ENCODE measurements at regions not wholly inside any gene's neighbourhood (a gene's known extent, or its start where the extent isn't known, plus 50 kb on each side); places are given as distances from the start of the nearest gene placed in this dataset.
A peak's percentile ranks its signal among the peaks of the same experiment; 100 is the strongest.

DNA sequence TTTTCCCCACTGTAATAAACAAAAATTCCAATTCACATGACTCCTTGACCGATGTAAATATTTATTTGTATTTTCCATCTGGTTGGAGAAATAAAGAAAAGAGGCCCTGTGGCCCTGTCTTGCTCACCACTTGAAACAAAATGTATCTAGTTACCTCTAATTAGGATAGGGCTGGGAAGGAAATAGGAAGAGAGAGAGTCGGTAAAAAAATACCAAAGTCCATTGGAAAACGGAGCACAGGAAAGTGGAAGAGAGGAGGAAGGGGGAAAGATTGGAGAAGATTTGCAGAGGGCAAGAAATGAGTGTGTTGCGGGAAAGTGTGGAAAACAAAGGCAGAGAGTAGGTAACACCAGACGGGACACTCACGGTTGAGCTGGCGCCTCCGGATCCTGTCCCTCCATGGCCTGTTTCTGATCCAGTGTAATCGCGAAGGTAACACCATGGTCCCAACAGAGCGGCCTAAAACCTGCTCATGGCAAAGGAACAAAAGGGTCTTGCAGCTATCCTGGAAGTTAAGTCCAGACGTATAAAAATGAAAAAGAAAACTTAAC, 105.8 kb upstream of the RIPOR2 start:
- no peak for DNase-seq

- DNase-seq: peak; percentile 49
Measured at GRCh38 chr6:25042036-25042521, 106.3 kb upstream of the RIPOR2 start.

DNA sequence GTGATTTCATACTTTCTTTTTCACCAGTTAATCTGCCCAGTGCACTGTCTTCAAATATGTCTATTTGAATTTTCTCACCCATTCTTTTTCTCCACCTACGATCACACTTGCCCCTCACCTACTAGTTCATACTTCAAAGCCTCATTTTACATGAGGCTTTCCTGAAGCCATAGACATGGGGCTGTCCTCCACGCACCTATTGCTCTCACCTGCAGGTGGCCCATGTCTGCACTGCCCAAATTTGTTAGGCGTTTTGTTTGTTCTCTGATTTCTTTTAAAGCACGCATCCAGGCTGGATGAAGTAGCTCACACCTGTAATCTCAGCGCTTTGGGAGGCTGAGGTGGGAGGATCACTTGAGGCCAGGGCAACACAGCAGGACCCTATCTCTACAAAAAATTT, 106.8 kb upstream of the RIPOR2 start:
- no peak for DNase-seq

- DNase-seq: no peak
Measured at GRCh38 chr6:25042984-25043725, 107.4 kb upstream of the RIPOR2 start.

- DNase-seq: no peak
Measured at GRCh38 chr6:25043892-25044291, 108.1 kb upstream of the RIPOR2 start.

DNA sequence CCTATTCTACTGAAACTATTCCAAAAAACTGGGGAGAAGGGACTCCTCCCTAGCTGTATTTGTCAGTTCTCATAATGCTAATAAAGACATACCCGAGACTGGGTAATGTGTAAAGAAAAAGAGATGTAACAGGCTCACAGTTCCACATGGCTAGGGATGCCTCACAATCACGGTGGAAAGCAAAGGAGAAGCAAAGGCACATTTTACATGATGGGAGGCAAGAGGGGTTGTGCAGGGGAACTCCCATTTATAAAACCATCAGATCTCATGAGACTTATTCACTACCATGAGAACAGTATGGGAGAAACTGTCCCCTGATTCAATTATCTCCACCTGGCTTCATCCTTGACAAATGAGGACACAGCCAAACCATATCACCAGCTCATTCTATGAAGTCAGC, 111.2 kb upstream of the RIPOR2 start:
- no peak for DNase-seq

DNA sequence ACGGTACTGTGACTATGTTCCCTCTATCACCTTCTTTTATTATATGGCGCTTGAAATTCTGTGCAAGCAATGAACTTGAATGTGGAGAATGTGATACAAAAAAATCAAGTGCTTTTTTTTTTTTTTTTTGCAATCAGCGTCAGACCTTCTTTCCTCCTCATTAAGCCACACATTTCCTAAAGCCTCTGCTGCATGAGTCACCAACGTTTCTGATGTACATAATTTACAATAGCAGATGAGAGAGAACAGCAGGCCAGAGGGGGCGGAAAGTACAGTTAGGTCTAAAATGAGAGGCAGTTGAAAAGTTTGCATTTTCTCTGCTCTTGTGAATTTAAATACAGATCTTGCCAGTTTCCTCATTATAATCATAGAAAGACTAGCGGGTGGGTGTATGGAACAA, 114.6 kb upstream of the RIPOR2 start:
- DNase-seq: peak; percentile 48

DNA sequence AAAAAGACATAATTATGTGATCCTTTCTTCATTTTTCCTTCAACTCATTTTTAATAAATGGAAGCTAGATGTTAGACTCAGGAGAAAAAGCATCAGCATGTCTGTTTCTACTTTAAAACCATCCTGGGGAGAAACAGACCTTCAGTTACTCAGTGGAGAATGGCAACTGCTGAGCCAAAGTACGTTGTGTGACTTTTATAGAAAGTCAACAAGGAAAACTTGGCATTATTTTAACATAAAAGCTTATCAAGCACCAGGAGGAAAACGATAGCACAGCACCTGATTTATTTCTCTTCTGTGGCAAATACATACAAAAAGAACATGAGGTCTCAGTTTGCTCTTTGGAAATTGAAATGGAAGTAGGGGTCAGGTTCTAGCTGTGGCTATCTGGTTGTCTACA, 115.3 kb upstream of the RIPOR2 start:
- no peak for DNase-seq

DNA sequence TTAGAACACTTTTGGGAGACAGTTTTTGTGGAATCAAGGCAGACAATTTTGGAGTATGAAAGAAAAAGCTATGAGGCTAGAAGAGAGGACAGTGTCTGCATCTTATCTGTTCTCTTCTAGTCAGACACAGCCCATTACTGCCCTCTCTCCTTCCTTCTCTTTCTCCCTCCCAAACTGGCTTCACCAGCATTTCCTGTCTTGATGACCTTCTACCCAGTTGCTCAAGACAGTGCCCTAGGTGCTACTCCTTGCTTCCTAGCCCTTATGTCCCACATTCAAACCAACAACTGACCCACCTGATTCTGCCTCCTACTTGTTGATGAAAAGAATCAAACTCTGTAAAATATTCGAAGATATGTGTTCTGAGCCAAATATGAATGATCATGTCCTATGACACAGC, 116.4 kb upstream of the RIPOR2 start:
- DNase-seq: no peak

DNA sequence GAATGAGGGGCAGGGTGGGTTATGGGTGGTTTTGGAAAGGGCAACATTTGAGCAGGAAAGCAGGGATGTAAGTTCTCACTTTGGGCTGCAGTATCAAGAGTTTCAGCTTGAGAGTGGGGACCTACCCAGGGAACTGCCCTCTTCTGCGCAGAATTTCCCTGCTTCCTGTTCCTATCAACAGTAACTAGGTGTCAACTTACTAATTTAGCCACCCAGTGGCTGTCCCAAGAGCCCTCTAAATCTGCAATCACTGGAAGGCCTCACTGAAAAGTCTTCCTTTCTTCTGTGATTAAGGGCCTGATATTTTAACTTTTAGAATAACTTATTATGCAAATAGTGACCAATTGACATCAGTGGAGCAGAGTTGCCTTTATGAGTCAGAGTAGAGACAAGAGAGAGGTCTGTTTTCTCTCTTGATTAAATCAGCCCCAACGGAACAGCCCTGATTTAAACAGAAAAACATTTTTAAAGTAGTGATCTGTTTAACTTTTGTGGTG, 118.2 kb upstream of the RIPOR2 start:
- no peak for DNase-seq

DNA sequence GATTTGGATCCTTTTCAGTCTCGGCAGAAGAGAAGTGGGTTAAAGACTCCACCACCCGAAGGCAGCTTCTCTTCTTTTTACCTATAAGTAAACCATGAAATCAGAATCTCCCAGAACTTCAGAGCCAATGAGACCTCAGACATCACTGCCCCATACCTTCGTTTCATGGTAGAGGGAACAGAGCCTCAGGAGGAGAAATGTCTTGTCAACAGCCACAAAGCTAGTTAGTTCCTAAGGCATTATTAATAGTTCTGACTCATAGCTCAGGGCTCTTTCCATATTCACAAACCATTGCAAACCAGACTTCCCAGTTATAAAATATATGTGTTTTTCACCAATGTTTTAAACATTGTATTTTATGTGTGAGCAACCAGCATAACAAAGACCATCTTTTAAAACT, 118.7 kb upstream of the RIPOR2 start:
- DNase-seq: no peak

- DNase-seq: no peak
Measured at GRCh38 chr6:25056130-25056529, 120.4 kb upstream of the RIPOR2 start.

- DNase-seq: no peak
Measured at GRCh38 chr6:25057111-25057905, 121.5 kb upstream of the RIPOR2 start.

- DNase-seq: no peak
Measured at GRCh38 chr6:25058441-25058840, 122.7 kb upstream of the RIPOR2 start.

GRCh38 chr6:25058941-25059340, 123.2 kb upstream of the RIPOR2 start:
- DNase-seq: no peak

GRCh38 chr6:25060522-25060921, 124.8 kb upstream of the RIPOR2 start:
- no peak for DNase-seq

DNA sequence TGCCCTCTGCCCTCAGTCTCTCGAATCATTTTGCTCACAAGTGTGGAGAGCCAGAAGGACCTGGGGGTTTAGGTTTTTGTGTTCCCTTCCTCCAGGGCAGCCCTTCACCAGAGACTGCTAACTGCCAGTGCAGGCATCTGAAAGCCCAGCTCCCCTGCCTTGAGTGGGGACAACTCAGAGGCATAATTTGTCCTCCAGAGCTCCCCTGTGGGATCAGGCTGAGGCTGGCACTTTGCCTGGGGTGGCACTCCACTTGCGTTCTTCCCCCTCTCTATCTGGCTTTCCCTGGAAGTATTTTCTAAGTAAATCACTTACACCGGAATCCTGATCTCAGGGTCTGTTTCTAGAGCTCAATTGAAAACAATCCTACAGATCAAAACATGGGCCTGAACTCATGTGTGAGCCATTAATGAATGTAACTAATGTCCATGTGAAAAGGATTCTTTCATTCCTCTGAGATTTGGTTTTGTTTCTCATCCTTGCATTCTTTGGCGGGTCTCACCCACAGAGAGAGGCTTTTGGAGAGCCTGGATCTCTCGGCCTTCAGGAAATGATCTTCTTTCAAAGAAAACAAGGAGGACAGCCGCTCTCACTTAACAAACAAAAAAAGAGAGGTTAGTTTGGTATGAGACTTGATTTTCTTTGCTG, 125.7 kb upstream of the RIPOR2 start:
- no peak for DNase-seq

- no peak for DNase-seq
Measured at GRCh38 chr6:25062070-25062811, 126.5 kb upstream of the RIPOR2 start.

GRCh38 chr6:25064006-25064405, 128.2 kb upstream of the RIPOR2 start:
- no peak for DNase-seq

GRCh38 chr6:25065666-25066065, 129.9 kb upstream of the RIPOR2 start:
- DNase-seq: no peak

DNA sequence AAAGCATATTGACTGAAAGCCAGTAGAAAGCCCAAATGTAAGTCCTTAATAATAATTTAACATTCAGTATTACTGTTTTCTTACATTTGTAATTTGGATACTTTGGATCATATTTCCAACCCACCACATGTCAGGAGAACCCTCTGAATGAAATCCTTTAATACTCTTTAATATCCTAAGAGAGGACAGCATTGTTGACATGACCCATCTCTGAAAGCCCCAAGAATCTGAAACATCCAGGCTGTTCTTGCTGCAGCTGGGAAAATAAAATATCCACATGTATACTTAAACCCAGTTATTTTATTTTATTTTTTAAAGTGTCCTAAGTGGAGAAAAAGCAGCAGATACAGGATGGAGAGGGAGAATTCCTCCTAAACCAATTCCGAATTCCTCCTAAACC, 130.8 kb upstream of the RIPOR2 start:
- no peak for DNase-seq

DNA sequence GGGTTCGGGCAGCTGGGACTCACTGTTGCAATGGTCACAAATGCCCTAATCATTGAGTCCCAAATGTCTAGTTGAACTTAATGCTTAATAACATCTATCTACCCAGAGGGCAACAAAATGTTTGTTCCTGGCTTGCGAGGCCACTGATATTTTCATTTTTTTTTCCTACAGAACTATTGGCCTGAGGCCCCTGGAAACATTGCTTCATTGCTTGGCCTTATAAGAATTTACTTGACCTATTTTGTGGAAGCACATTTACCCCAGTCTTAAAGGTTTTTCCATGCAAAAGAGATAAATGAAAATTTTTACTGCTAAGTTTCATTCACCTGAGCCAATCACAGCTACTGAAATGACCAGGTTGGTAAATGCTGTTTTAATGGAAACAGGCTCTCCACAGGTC, 133.1 kb upstream of the RIPOR2 start:
- DNase-seq: no peak

Measured in DMS79 (cell line).